ENCODE measurements at regions not wholly inside any gene's neighbourhood (a gene's known extent, or its start where the extent isn't known, plus 50 kb on each side); places are given as distances from the start of the nearest gene placed in this dataset.

GRCh38 chr2:22560021-22560420 lies 825.0 kb upstream of the KLHL29 start:
- TF ChIP-seq CTCF (IDR thresholded peaks at IDR 0.05; ENCODE audit: insufficient read depth, low read length, poor library complexity, severe bottlenecking) = no peak
- no peaks in the 10 kb centered on the region for H3K36me3 ChIP-seq (ENCODE audit: control insufficient read depth, insufficient read depth, low read length)
- no peak for DNase-seq (ENCODE audit: extremely low read depth, insufficient read length)
- H3K4me3 ChIP-seq (replicated peaks; ENCODE audit: low read depth, low read length) = no peak overlapping the region
- H3K27me3 ChIP-seq (replicated peaks; ENCODE audit: control insufficient read depth, insufficient read depth, low read length) = no peaks in the 10 kb centered on the region

GRCh38 chr2:22579341-22579740 lies 805.6 kb upstream of the KLHL29 start:
- H3K4me3 ChIP-seq (replicated peaks; ENCODE audit: low read depth, low read length) = no peak overlapping the region
- H3K27me3 ChIP-seq (replicated peaks; ENCODE audit: control insufficient read depth, insufficient read depth, low read length) = no peaks in the 10 kb centered on the region
- TF ChIP-seq CTCF (IDR thresholded peaks at IDR 0.05; ENCODE audit: insufficient read depth, low read length, poor library complexity, severe bottlenecking) = no peak
- no peak for DNase-seq (ENCODE audit: extremely low read depth, insufficient read length)
- H3K36me3 ChIP-seq (ENCODE audit: control insufficient read depth, insufficient read depth, low read length) = no peaks in the 10 kb centered on the region

GRCh38 chr2:22582107-22582506 lies 802.9 kb upstream of the KLHL29 start:
- TF ChIP-seq CTCF (IDR thresholded peaks at IDR 0.05; ENCODE audit: insufficient read depth, low read length, poor library complexity, severe bottlenecking) = no peak
- Histone ChIP-seq H3K36me3 (ENCODE audit: control insufficient read depth, insufficient read depth, low read length) (no peaks in the 10 kb centered on the region), H3K27me3 (replicated peaks; ENCODE audit: control insufficient read depth, insufficient read depth, low read length) (no peaks in the 10 kb centered on the region), H3K4me3 (replicated peaks; ENCODE audit: low read depth, low read length) (no peak overlapping the region)
- no peak for DNase-seq (ENCODE audit: extremely low read depth, insufficient read length)

- DNase-seq (ENCODE audit: extremely low read depth, insufficient read length) = no peak
- Histone ChIP-seq H3K27me3 (replicated peaks; ENCODE audit: control insufficient read depth, insufficient read depth, low read length) (no peaks in the 10 kb centered on the region), H3K4me3 (replicated peaks; ENCODE audit: low read depth, low read length) (no peak overlapping the region), H3K36me3 (ENCODE audit: control insufficient read depth, insufficient read depth, low read length) (no peaks in the 10 kb centered on the region)
- no peak for TF ChIP-seq CTCF (IDR thresholded peaks at IDR 0.05; ENCODE audit: insufficient read depth, low read length, poor library complexity, severe bottlenecking)
Observed at GRCh38 chr2:22596306-22596705, 788.7 kb upstream of the KLHL29 start.

GRCh38 chr2:22600156-22600555 lies 784.8 kb upstream of the KLHL29 start:
- no peak for TF ChIP-seq CTCF (IDR thresholded peaks at IDR 0.05; ENCODE audit: insufficient read depth, low read length, poor library complexity, severe bottlenecking)
- Histone ChIP-seq H3K27me3 (replicated peaks; ENCODE audit: control insufficient read depth, insufficient read depth, low read length) (no peaks in the 10 kb centered on the region; the same call in 1 of the 2 replicates), H3K4me3 (replicated peaks; ENCODE audit: low read depth, low read length) (no peak overlapping the region), H3K36me3 (ENCODE audit: control insufficient read depth, insufficient read depth, low read length) (no peaks in the 10 kb centered on the region)
- DNase-seq (ENCODE audit: extremely low read depth, insufficient read length) = no peak

GRCh38 chr2:22600999-22601398 lies 784.0 kb upstream of the KLHL29 start:
- no peak overlapping the region for H3K4me3 ChIP-seq (replicated peaks; ENCODE audit: low read depth, low read length)
- no peaks in the 10 kb centered on the region; the same call in 1 of the 2 replicates for H3K27me3 ChIP-seq (replicated peaks; ENCODE audit: control insufficient read depth, insufficient read depth, low read length)
- H3K36me3 ChIP-seq (ENCODE audit: control insufficient read depth, insufficient read depth, low read length) = no peaks in the 10 kb centered on the region
- TF ChIP-seq CTCF (IDR thresholded peaks at IDR 0.05; ENCODE audit: insufficient read depth, low read length, poor library complexity, severe bottlenecking) = no peak
- DNase-seq (ENCODE audit: extremely low read depth, insufficient read length) = no peak
